Psoas muscle (tissue), 7 donors: ENCODE measurements at regions not wholly inside any gene's neighbourhood (a gene's known extent, or its start where the extent isn't known, plus 50 kb on each side); places are given as distances from the start of the nearest gene placed in this dataset.

Experiments
- ATAC-seq, 4 donors: fragments of 200-7000 bp; cut with Tn5 transposase; one replicate each; pipeline ENCODE4 v1.9.1; 2020; ENCODE audit warnings: moderate library complexity in 3 of 4, mild to moderate bottlenecking in 2 of 4
- DNase-seq, 2 donors: peaks; one replicate each; pipeline ENCODE4 v3.0.0-alpha.2; 2020
- H3K27ac ChIP-seq: fragments of 200-600 bp; one replicate; pipeline ENCODE4 v1.8.0; 2022
- H3K27me3 ChIP-seq, 3 donors: fragments of 200-600 bp in 1 of 3; one replicate each; pipeline versions ENCODE4 v1.6.1 to v1.8.0; 2013 to 2022; ENCODE audit warnings: low read length in 2 of 3, mild to moderate bottlenecking in 2 of 3, moderate library complexity in 1 of 3; ENCODE audit not compliant: insufficient read depth in 3 of 3
- H3K36me3 ChIP-seq, 2 donors: fragments of 200-600 bp in 1 of 2; one replicate each; pipeline versions ENCODE4 v1.6.1 to v1.8.0; 2013 to 2022; ENCODE audit warnings: low read depth in 1 of 2, mild to moderate bottlenecking in 1 of 2, moderate library complexity in 1 of 2; ENCODE audit not compliant: insufficient read depth in 1 of 2
- H3K4me1 ChIP-seq: fragments of 200-600 bp; one replicate; pipeline ENCODE4 v1.8.0; 2022
- H3K4me3 ChIP-seq: fragments of 200-600 bp; one replicate; pipeline ENCODE4 v1.8.0; 2022; ENCODE audit warnings: mild to moderate bottlenecking
- H3K9me3 ChIP-seq: fragments of 200-600 bp; one replicate; pipeline ENCODE4 v1.8.0; 2022
- WGBS, 3 donors: extraction: QIAGEN DNeasy Blood & Tissue Kit; methylation state at CpG; one replicate each; pipeline versions ENCODE4 v1.1.6 to v1.1.7; 2013; 5-methylcytosine and 5-hydroxymethylcytosine counted together
- intact Hi-C, 2 donors: fragments of 100-400 bp; cut with DNase I; formaldehyde crosslinking; loops; one replicate each; pipeline versions ENCODE4 v1.11.0 to v1.14.2; 2022
- TF ChIP-seq, protein P1 (sequence below): fragments of 200-600 bp; IDR thresholded peaks from one replicate; pipeline ENCODE4 v1.8.0; 2022; ENCODE audit warnings: antibody characterized with exemption
- donor health status: healthy with polysubstance abuse.
- donor health status: DM: no; HTN: no; CAD: no; lungs with moderate emphysema.
- donor health status: Bipolar disorder and iron deficiency.
- donor health status: healthy.
- donor health status: DM: yes; HTN: yes; CAD: no.
- donor health status: DM: no; HTN: no; CAD: no.
- donor health status: DM: yes; HTN: yes; CAD: no.

- WGBS, 3 donors, result 54 to 61% (median 57%) methylated on average over 4 of the region's 4 CpGs
- H3K4me3 ChIP-seq, result no peak overlapping the region
- TF ChIP-seq, protein P1, sequence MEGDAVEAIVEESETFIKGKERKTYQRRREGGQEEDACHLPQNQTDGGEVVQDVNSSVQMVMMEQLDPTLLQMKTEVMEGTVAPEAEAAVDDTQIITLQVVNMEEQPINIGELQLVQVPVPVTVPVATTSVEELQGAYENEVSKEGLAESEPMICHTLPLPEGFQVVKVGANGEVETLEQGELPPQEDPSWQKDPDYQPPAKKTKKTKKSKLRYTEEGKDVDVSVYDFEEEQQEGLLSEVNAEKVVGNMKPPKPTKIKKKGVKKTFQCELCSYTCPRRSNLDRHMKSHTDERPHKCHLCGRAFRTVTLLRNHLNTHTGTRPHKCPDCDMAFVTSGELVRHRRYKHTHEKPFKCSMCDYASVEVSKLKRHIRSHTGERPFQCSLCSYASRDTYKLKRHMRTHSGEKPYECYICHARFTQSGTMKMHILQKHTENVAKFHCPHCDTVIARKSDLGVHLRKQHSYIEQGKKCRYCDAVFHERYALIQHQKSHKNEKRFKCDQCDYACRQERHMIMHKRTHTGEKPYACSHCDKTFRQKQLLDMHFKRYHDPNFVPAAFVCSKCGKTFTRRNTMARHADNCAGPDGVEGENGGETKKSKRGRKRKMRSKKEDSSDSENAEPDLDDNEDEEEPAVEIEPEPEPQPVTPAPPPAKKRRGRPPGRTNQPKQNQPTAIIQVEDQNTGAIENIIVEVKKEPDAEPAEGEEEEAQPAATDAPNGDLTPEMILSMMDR, result no peak
- intact Hi-C loops, result no loop called here
- peaks cover 9% of the 10 kb centered on the region for H3K9me3 ChIP-seq
- ATAC-seq (no peak), DNase-seq (no peak)
- H3K27ac ChIP-seq, result no peak overlapping the region
- no peaks in the 10 kb centered on the region for H3K27me3 ChIP-seq
- no peaks in the 10 kb centered on the region for H3K4me1 ChIP-seq
- H3K36me3 ChIP-seq, result no peaks in the 10 kb centered on the region
Measured at GRCh38 chr5:4563400-4563799, 576.7 kb upstream of the ADAMTS16 start.

GRCh38 chr5:4570047-4570995 is 569.8 kb upstream of the ADAMTS16 start:
- Histone ChIP-seq H3K4me1 (no peaks in the 10 kb centered on the region), H3K4me3 (no peak overlapping the region), H3K27ac (no peak overlapping the region), H3K36me3 (no peaks in the 10 kb centered on the region), H3K9me3 (peaks cover 4% of the 10 kb centered on the region), H3K27me3 (no peaks in the 10 kb centered on the region)
- WGBS, 3 donors, result 76 to 89% (median 84%) methylated on average over 5 of the region's 5 CpGs
- DNase-seq (no peak), ATAC-seq (no peak)
- intact Hi-C loops, result no loop called here
- TF ChIP-seq, protein P1, result no peak

DNA sequence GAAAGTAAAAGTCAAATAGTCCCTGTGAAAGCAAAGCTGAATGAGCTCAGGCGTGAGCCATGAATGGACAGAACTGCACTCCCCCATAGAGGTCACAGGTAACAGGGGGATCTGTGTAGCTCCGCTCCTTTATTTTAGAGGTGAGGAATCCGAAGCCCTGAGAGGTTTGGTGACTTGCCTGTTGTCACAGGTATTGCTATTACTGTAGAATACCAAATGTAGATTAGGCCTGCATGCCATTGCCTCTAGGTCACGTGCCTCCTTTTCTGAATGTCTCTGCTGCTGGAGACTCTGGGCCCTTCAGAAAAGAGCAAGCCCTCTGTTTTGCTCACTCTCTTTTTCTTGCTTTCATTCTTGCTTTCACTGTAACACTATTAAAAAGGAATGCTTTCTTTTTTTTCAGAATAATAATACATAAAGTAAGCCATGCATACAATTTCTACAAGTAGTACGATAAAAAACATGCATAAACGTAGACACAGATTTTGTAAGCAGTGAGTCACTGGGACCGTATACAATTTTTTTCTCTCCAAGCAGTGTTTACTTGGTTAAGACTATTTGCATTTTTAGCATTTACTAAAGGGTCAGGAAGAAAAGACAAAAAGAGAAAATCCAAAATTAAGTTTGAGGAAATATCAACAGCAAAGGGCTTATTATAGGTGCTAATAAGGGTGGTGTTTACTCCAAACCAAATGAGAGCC is 568.7 kb upstream of the ADAMTS16 start:
- no peak for ATAC-seq

DNA sequence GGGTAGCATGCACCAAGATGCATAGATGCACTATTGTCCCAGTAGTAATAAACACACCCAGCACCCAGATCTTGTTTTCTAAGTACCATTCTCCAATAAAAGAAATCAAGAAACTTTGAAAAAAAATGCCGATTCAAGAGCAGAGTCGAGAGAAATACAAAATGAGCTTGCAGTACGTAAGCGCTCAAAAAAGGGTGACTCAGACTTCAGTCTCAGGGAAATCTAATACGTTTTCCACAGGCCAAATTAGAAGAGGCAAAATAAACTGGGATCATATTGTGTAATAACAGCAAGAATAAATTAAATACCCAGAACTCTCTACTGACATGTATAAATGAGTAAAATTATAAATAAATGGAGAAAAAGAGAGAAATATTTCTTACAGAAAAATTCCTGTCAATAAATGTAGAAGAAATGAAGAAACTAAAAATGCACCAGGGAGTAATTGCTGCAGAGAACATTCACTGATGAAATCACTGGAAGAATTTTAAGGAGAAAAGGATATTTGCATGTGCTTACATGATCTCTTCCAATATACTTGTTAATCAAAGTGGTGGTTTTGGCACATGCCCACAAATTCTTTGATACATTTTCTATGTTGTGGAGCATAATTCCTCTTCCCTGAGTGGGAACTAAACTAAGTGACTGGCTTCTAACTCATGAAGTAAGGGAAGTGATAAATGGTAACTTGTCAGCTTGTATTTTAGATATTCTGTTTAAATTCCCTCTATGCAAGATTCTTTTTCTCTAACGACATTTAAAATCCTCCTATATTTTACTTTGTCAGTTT is 567.6 kb upstream of the ADAMTS16 start:
- TF ChIP-seq, protein P1, result no peak
- WGBS, 3 donors, result 72 to 79% (median 78%) methylated on average over 6 of the region's 6 CpGs
- no peaks in the 10 kb centered on the region for H3K4me1 ChIP-seq

More for the DNA sequence above, 568.7 kb upstream of the ADAMTS16 start:
- WGBS, 3 donors, result 82 to 84% (median 83%) methylated on average over 7 of the region's 7 CpGs
- no peak overlapping the region for H3K27ac ChIP-seq
- TF ChIP-seq, protein P1, result no peak
- no peaks in the 10 kb centered on the region for H3K36me3 ChIP-seq
- H3K27me3 ChIP-seq, result no peaks in the 10 kb centered on the region
- H3K4me1 ChIP-seq, result no peaks in the 10 kb centered on the region
- no peak for DNase-seq
- no peak overlapping the region for H3K4me3 ChIP-seq
- intact Hi-C loops, result no loop called here
- peaks cover 4% of the 10 kb centered on the region for H3K9me3 ChIP-seq

More for the DNA sequence above, 567.6 kb upstream of the ADAMTS16 start:
- DNase-seq (no peak), ATAC-seq (no peak)
- Histone ChIP-seq H3K27ac (no peak overlapping the region), H3K27me3 (no peaks in the 10 kb centered on the region), H3K9me3 (peaks cover 2% of the 10 kb centered on the region), H3K4me3 (no peak overlapping the region), H3K36me3 (no peaks in the 10 kb centered on the region)
- intact Hi-C loops, result no loop called here
